ENCODE measurements at regions not wholly inside any gene's neighbourhood (a gene's known extent, or its start where the extent isn't known, plus 50 kb on each side); places are given as distances from the start of the nearest gene placed in this dataset.
"Not testable (repeated sequence)": the region's sequence is repeated elsewhere in the genome, so short reads cannot be mapped to it uniquely, and the experiment has no call there.

DNA sequence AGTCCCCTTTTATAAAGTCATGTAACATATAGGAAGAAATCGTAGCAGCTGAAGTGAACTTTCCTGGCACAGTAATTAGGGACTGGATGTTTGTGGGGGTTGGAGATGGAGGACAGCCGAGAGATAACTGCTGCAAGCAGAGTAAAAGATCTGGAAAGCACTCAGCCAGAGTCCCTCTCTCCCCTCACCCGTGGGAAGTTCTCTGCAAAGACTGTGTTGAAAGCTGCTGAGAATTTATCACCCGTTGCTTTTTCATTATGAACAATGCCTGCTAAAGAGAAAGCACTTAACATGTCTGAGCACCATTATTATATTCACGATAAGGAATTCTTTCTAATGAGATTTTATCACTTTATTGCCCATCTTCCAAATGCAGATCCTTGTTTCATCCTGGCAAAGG lies 248.8 kb downstream of the SHOX2 start:
- no peak for DNase-seq (ENCODE audit: low read depth)

- no peak for DNase-seq (ENCODE audit: low read depth)
These were observed 249.9 kb downstream of the SHOX2 start for GRCh38 chr3:157856078-157856939.

DNA sequence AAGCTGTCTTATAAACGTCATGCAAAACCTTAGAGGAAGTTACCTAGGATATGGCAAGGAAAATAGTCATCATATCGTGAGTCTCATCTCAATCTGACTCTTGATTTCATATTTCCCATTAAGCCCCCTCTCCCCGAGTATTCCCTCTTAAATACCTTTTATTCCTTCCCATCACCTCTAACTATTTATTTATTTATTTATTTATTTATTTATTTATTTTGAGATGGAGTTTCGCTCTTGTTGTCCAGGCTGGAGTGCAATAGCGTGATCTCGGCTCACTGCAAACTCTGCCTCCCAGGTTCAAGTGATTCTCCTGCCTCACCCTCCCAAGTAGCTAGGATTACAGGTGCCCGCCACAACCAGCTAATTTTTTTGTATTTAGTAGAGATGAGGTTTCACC lies 260.4 kb downstream of the SHOX2 start:
- not testable (repeated sequence) for DNase-seq (ENCODE audit: low read depth)

GRCh38 chr3:157844800-157845565 lies 261.2 kb downstream of the SHOX2 start:
- no peak for DNase-seq (ENCODE audit: low read depth)

- DNase-seq (ENCODE audit: low read depth): no peak
These were observed 262.0 kb downstream of the SHOX2 start for GRCh38 chr3:157844216-157844615.

DNA sequence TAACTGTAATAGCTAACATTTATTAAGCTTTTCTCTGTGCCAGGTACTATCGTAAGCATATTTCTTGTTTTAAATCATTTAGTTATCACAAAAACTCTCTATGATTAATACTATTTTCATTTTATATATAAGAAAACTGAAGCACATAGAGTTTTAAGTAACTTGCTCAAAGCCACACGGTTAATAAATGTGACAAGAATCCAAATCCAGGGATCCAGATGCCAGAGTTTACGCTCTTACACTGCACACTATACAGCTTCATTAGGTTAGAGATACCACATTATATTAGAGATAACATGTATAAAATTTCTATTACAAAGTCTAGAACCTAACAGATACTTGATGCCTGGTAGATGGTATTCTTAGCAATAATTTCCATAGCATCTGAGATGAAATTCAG lies 265.2 kb downstream of the SHOX2 start:
- DNase-seq (ENCODE audit: low read depth): no peak

DNA sequence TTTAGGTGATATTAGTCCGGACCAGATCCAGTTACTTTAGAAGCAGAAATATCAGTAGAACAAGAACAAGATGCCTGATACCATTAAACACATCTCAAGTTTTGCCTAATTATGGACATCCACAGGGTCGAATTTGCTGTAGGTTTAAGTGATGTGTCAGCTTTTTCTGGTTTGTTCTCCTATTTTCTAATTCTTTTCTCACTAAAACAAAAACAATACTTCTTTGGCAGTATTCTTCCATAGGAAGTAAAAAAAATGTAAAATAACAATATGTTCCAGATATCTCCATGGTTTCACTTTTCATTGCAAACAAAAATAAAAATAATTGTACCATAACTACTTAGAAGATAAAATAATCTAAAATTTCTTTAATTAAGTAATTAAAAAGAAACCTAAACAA lies 265.7 kb downstream of the SHOX2 start:
- no peak for DNase-seq (ENCODE audit: low read depth)

DNA sequence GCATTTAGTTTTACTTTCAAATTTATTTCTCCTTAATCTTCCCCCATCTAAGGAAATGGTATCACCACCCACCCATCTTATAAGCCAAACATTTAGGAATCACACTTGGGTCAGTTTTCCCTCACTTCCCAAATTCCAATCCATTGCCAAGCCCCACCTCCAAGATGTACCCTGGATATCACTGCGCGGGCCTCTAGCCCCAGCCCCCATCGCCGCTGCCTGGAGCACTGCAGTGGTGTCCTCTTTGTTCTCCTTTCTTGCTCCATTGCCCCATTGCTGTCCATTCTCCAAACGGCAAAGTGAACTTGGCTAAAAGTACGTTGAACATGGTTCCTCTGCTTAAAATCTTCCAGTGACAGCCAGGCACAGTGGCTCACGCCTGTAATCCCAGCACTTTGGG lies 267.8 kb downstream of the SHOX2 start:
- DNase-seq (ENCODE audit: low read depth): no peak

GRCh38 chr3:157837336-157837735 lies 268.9 kb downstream of the SHOX2 start:
- no peak for DNase-seq (ENCODE audit: low read depth)

GRCh38 chr3:157836022-157836421 lies 270.2 kb downstream of the SHOX2 start:
- DNase-seq (ENCODE audit: low read depth): no peak

DNA sequence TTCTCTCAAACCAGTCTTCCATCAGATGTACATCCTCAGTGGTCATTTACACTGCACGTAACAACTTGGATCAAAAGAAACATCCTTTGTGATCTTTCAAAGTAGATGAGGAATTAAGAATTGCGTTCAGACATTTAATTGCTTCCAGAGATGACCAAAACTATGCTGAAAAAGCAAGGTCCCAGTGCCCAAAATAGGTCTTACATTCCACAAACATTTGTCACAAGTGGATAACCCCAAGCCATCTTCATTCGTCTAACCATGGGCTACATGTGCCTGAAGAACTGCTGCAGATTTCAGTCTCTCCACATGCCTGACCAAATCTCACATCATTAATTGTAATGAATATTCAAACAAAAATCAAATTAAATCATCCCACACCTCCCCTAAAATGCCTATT lies 273.6 kb downstream of the SHOX2 start:
- DNase-seq (ENCODE audit: low read depth): no peak

GRCh38 chr3:157830556-157831236 lies 275.5 kb downstream of the SHOX2 start:
- no peak for DNase-seq (ENCODE audit: low read depth)

DNA sequence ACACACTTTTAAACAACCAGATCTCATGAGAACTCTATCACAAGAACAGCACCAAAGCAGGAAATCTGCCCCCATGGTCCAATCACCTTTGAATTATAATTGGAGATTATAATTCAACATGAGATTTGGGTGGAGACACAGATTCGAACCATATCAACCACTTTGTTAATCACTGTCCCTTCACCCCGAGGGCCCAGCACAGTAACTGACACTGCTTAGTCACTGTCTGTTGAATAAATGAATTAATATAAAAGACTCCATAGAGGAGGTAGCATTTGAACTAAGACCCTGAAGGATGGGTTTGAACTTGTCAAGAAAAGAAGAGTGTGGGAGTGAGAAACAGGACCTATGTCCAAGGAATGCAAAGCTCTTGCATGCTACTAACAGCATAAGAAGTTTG lies 276.4 kb downstream of the SHOX2 start:
- DNase-seq (ENCODE audit: low read depth): no peak

- DNase-seq (ENCODE audit: low read depth): no peak
These were observed 281.9 kb downstream of the SHOX2 start for GRCh38 chr3:157824281-157824680.

GRCh38 chr3:157823050-157823449 lies 283.2 kb downstream of the SHOX2 start:
- DNase-seq (ENCODE audit: low read depth): no peak

DNA sequence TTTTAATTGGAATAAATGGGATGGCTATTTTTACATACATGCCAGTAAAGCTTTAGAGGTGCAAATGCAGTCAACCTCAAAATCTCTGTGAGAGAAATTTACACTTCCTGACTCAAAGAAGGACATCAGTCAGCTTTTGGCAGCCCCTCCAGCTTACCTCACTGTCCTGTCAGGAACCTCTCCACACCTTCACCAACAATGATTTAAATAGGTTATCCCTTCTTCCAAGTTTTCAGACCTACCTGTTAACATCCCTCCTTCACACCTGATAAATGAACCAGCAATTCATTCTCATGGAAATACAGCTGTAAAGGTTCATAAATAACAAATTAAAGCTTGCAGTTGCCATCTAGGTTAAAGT lies 286.1 kb downstream of the SHOX2 start:
- DNase-seq (ENCODE audit: low read depth): no peak

DNA sequence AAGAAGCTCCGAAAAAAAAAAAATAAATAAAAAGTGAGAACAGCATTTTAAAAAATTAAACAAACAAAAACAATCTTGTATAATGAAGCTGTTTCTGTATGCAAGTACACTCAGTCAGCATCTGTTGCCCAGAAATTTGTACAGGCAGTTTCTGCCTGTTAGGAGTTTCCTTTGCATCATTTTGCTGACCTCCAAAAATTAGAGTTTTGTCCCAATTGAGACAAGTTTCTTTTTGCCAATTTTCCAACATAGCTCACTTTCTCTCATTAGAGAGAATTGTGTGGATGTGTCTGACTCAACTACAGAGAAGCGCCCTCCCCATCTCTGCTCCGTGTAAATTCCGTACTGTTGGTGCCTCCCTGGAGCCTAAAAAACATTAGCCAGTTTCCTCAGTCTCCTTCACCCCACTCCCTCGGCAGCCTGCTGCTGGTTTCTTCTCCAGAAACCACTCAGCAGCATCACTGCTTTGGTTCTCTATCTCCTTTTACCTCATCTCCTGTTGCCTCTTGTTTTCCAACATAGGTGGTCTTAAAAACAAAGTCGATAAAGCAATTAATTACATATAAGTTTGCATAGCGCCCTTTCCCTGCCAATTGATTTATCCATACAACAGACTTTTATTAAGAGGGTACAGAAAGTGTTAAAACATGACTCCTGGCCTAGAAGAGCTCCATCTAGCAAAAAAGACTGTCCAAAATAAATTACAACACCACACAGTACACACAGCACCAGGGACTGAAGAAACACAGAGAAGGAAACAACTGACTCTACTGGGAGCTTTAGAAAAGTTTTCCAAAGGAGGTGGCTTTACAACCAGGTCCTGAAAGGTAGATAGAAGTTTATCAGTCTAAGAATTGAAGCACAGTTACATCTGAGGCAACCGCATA lies 286.7 kb downstream of the SHOX2 start:
- no peak for DNase-seq (ENCODE audit: low read depth)

DNA sequence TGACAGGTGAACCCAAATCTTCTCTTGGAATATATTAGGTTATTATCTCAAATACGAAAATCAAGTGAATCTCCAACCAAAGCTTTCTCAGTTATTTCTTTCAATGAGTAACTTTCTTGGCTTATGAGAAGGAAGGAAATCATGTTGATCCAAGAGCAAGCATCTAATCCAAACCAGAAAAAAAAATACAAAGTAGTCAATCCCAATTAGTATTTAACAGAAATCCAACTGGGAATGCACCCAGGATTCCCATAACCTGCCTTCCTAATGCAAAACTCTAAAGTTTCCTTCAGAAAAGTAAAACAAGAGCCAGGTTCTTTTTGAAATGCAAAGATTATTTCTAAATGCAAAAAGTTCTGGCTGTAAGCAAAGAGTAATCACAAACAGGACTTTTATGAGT lies 289.3 kb downstream of the SHOX2 start:
- DNase-seq (ENCODE audit: low read depth): no peak

DNA sequence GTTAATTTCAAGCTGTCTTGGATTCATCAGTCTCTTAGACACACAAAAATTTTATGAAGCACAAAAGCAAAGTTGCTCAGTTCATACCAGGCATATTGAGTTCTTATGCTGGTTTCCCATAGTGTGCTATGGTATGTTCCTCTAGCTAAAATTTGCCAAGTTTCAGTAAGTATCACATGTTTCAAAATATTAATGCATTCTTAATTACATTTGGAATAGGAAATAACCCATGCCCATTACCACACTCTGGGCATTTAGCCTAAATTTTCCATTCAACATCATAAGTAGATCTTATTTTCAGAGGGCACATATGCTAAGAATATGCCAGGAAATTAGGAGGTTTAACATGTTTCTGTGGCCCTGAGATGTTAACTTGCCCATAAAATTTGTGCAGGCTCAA lies 289.9 kb downstream of the SHOX2 start:
- DNase-seq (ENCODE audit: low read depth): no peak

- no peak for DNase-seq (ENCODE audit: low read depth)
These were observed 290.5 kb downstream of the SHOX2 start for GRCh38 chr3:157815739-157816138.

GRCh38 chr3:157810924-157811718 lies 295.1 kb downstream of the SHOX2 start:
- DNase-seq (ENCODE audit: low read depth): no peak
